ENCODE measurements at regions not wholly inside any gene's neighbourhood (a gene's known extent, or its start where the extent isn't known, plus 50 kb on each side); places are given as distances from the start of the nearest gene placed in this dataset.

DNA sequence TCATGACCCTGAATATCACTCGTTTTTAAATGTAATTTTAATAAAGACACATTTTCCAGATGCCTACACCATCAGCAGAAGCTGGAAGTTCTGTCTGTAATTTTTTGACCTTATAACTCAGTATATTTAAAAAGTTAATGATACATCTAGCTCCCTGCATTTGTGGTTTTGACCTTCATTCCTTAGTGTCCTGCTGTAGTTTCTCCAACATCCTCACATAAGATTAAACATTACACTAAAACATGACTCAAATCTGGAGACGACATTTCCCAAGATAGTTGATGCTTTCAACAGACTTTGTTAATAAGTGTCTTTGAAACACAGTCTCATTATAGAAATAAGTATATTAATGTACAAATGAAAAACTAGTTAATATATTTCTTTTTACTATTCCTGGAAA, 363.1 kb downstream of the POM121L12 start (continued):
- TF ChIP-seq, protein P1, sequence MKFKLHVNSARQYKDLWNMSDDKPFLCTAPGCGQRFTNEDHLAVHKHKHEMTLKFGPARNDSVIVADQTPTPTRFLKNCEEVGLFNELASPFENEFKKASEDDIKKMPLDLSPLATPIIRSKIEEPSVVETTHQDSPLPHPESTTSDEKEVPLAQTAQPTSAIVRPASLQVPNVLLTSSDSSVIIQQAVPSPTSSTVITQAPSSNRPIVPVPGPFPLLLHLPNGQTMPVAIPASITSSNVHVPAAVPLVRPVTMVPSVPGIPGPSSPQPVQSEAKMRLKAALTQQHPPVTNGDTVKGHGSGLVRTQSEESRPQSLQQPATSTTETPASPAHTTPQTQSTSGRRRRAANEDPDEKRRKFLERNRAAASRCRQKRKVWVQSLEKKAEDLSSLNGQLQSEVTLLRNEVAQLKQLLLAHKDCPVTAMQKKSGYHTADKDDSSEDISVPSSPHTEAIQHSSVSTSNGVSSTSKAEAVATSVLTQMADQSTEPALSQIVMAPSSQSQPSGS (IDR thresholded peaks at IDR 0.05; ENCODE audit: low read length) = no peak
- no peak for TF ChIP-seq CTBP2 (IDR thresholded peaks at IDR 0.05; ENCODE audit: borderline replicate concordance, insufficient read depth, insufficient read length, low read length)

Data from H1 (cell line).